Transverse colon (tissue), 4 donors: ENCODE measurements at regions not wholly inside any gene's neighbourhood (a gene's known extent, or its start where the extent isn't known, plus 50 kb on each side); places are given as distances from the start of the nearest gene placed in this dataset.

ENCODE experiments used
- DNase-seq: peaks from one replicate; pipeline ENCODE4 v3.0.0-alpha.2; 2019
- H3K27ac ChIP-seq, 4 donors: fragments of 200-600 bp; sonication (generic); 2 replicates each; pipeline ENCODE4 v1.5.1; 2016 to 2018; ENCODE audit warnings: inconsistent platforms in 4 of 4
- H3K27me3 ChIP-seq: fragments of 200-600 bp; sonication (generic); 2 replicates; pipeline ENCODE4 v1.5.1; 2017; ENCODE audit warnings: inconsistent platforms
- H3K36me3 ChIP-seq, 4 donors: fragments of 200-600 bp; sonication (generic); 2 replicates each; pipeline ENCODE4 v1.5.1; 2017 to 2019; ENCODE audit warnings: inconsistent platforms in 4 of 4
- H3K4me1 ChIP-seq, 4 donors: fragments of 200-600 bp; sonication (generic); 2 replicates each; pipeline ENCODE4 v1.5.1; 2017 to 2020; ENCODE audit warnings: inconsistent platforms in 4 of 4
- H3K4me3 ChIP-seq, 4 donors: fragments of 200-600 bp; sonication (generic); 1 replicate in 1 of 4; 2 replicates in 3 of 4; pipeline versions ENCODE4 v1.5.1 to v1.6.1; 2017 to 2019; ENCODE audit warnings: inconsistent platforms in 4 of 4
- H3K9me3 ChIP-seq, 2 donors: fragments of 200-600 bp; sonication (generic); 2 replicates each; pipeline ENCODE4 v1.5.1; 2017 to 2019; ENCODE audit warnings: inconsistent platforms in 2 of 2
- CTCF ChIP-seq, 5 experiments: fragments of 200-600 bp in 3 of 5; fragments of 450-650 bp in 2 of 5; sonication (generic) in 3 of 5; IDR thresholded peaks; 1 replicate in 2 of 5; 2 replicates in 3 of 5; pipeline ENCODE4 v1.5.1; 2016 to 2017; ENCODE audit warnings: antibody characterized with exemption in 5 of 5, inconsistent platforms in 3 of 5, mild to moderate bottlenecking in 2 of 5, moderate library complexity in 1 of 5
- EP300 ChIP-seq: sonication (generic); formaldehyde crosslinking; IDR thresholded peaks from one replicate; pipeline ENCODE4 v1.6.1; 2017; ENCODE audit warnings: antibody characterized with exemption, low read depth
- POLR2A ChIP-seq: fragments of 450-650 bp; IDR thresholded peaks from one replicate; pipeline ENCODE4 v1.6.1; 2016; ENCODE audit warnings: antibody characterized with exemption, mild to moderate bottlenecking, moderate library complexity
- POLR2AphosphoS5 ChIP-seq, 3 donors: sonication (generic); formaldehyde crosslinking; IDR thresholded peaks; one replicate each; pipeline ENCODE4 v1.6.1; 2016; ENCODE audit warnings: antibody characterized with exemption in 3 of 3
- WGBS, 2 donors: methylation state at CpG; one replicate each; pipeline ENCODE4 v1.1.5; 2018; ENCODE audit warnings: low coverage in 1 of 2; 5-methylcytosine and 5-hydroxymethylcytosine counted together
- in situ Hi-C, 4 donors: fragments of 200-750 bp; cut with MboI; loops; one replicate each; pipeline versions ENCODE4 v1.15.0 to v1.15.1; 2017; ENCODE audit warnings: low sequenced_read_pairs in 3 of 4, low pct_ligation_motif_present in 1 of 4, low pct_unique_long_range_greater_than_20kb in 1 of 4
- intact Hi-C: fragments of 100-400 bp; cut with DNase I; formaldehyde crosslinking; loops from one replicate; pipeline ENCODE4 v1.15.1; 2023; ENCODE audit warnings: low total_unique reads

- no peak for TF ChIP-seq POLR2A
- TF ChIP-seq CTCF (IDR thresholded peaks at IDR 0.05): no peak
- TF ChIP-seq POLR2AphosphoS5 (IDR thresholded peaks at IDR 0.05): no peak
- TF ChIP-seq EP300: no peak
- WGBS, 2 donors: 83 to 85% methylated on average over 4 of the region's 4 CpGs
- intact Hi-C loops: no loop called here
Observed at GRCh38 chr1:106899644-106900043, 156.8 kb upstream of the PRMT6 start.

GRCh38 chr1:106907795-106908194 lies 148.7 kb upstream of the PRMT6 start:
- Histone ChIP-seq H3K9me3 (no peaks in the 10 kb centered on the region), H3K27me3 (no peaks in the 10 kb centered on the region), H3K4me1 (no peaks in the 10 kb centered on the region), H3K4me3 (no peak overlapping the region), H3K27ac (no peak overlapping the region), H3K36me3 (no peaks in the 10 kb centered on the region)
- TF ChIP-seq POLR2AphosphoS5 (IDR thresholded peaks at IDR 0.05): no peak
- TF ChIP-seq CTCF (IDR thresholded peaks at IDR 0.05): no peak
- no peak for TF ChIP-seq POLR2A
- TF ChIP-seq EP300: no peak
- intact Hi-C loops (no loop called here), in situ Hi-C loops (no loop called here)
- no peak for DNase-seq

More at GRCh38 chr1:106899644-106900043, 156.8 kb upstream of the PRMT6 start:
- DNase-seq: no peak
- H3K27me3 ChIP-seq: no peaks in the 10 kb centered on the region
- H3K4me1 ChIP-seq: no peaks in the 10 kb centered on the region
- in situ Hi-C loops: no loop called here
- H3K9me3 ChIP-seq: no peaks in the 10 kb centered on the region
- no peak overlapping the region for H3K4me3 ChIP-seq
- H3K27ac ChIP-seq: no peak overlapping the region
- H3K36me3 ChIP-seq: no peaks in the 10 kb centered on the region

GRCh38 chr1:106908689-106909088 lies 147.8 kb upstream of the PRMT6 start:
- Histone ChIP-seq H3K27me3 (no peaks in the 10 kb centered on the region), H3K36me3 (no peaks in the 10 kb centered on the region), H3K4me1 (no peaks in the 10 kb centered on the region), H3K9me3 (no peaks in the 10 kb centered on the region), H3K27ac (no peak overlapping the region), H3K4me3 (no peak overlapping the region)
- WGBS, 2 donors: 57 to 73% methylated on average over 1 of the region's 1 CpG
- in situ Hi-C loops (no loop called here), intact Hi-C loops (no loop called here)
- TF ChIP-seq POLR2A (no peak), POLR2AphosphoS5 (IDR thresholded peaks at IDR 0.05) (no peak), CTCF (IDR thresholded peaks at IDR 0.05) (no peak)
- DNase-seq: no peak

GRCh38 chr1:106910798-106911197 lies 145.7 kb upstream of the PRMT6 start:
- H3K4me3 ChIP-seq: no peak overlapping the region
- intact Hi-C loops (no loop called here), in situ Hi-C loops (no loop called here)
- H3K4me1 ChIP-seq: no peaks in the 10 kb centered on the region
- no peaks in the 10 kb centered on the region for H3K27me3 ChIP-seq
- H3K27ac ChIP-seq: no peak overlapping the region
- DNase-seq: no peak
- 48 to 70% methylated on average over 2 to 3 of the region's 3 CpGs for WGBS, 2 donors
- H3K9me3 ChIP-seq: no peaks in the 10 kb centered on the region
- TF ChIP-seq CTCF (IDR thresholded peaks at IDR 0.05) (no peak), EP300 (no peak), POLR2A (no peak), POLR2AphosphoS5 (IDR thresholded peaks at IDR 0.05) (no peak)
- H3K36me3 ChIP-seq: no peaks in the 10 kb centered on the region
